ENCODE measurements at regions not wholly inside any gene's neighbourhood (a gene's known extent, or its start where the extent isn't known, plus 50 kb on each side); places are given as distances from the start of the nearest gene placed in this dataset.
"Not testable (repeated sequence)": the region's sequence is repeated elsewhere in the genome, so short reads cannot be mapped to it uniquely, and the experiment has no call there.

DNA sequence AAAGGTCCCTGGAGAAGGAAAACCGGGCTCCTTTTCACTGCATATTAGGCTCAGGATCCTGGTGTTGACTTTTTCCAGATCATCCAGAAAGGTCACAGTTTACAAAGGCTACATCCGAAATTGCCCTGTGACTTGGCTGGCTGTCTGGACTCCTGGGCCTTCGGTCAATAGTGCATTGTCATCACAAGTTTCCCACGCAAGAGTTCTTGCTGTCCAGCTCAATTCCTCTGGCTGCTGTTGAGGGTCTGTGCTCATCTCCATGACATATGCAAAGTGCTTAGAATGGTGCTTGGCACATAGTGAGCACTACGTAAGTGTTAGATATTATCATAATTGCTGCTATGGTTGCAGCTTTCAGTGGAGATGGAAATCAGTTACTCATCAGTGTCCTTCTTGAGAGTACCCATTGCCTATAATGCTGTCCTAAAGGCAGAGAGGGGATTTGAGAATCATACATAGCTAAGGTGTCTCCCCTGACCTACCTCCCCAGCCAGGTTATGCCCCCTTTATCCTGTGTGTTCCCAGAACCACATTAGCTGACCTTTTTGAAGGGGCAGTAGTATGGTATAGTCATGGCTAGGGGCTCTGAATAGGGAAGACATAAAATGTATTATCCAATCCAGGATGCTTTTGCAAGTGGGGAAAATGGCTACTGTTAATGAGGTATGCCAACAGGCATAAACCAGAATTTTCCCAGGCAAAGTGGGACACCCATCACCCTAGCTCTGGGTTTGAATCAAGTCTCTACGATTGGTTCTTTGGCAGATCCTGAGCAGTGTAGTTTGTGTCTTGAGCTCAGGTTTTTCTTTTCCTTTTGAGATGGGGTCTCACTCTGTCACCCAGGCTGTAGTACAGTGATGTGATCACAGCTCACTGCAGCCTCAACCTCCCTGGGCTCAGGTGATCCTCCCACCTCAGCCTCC, 132.0 kb upstream of the CCND2 start:
- TF ChIP-seq, protein P1, sequence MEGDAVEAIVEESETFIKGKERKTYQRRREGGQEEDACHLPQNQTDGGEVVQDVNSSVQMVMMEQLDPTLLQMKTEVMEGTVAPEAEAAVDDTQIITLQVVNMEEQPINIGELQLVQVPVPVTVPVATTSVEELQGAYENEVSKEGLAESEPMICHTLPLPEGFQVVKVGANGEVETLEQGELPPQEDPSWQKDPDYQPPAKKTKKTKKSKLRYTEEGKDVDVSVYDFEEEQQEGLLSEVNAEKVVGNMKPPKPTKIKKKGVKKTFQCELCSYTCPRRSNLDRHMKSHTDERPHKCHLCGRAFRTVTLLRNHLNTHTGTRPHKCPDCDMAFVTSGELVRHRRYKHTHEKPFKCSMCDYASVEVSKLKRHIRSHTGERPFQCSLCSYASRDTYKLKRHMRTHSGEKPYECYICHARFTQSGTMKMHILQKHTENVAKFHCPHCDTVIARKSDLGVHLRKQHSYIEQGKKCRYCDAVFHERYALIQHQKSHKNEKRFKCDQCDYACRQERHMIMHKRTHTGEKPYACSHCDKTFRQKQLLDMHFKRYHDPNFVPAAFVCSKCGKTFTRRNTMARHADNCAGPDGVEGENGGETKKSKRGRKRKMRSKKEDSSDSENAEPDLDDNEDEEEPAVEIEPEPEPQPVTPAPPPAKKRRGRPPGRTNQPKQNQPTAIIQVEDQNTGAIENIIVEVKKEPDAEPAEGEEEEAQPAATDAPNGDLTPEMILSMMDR (IDR thresholded peaks at IDR 0.05), result no peak
- Histone ChIP-seq H3K36me3 (no peaks in the 10 kb centered on the region), H3K27ac (no peak overlapping the region), H3K4me1 (no peaks in the 10 kb centered on the region), H3K9me3 (no peaks in the 10 kb centered on the region), H3K4me3 (no peak overlapping the region), H3K27me3 (no peaks in the 10 kb centered on the region)
- intact Hi-C loops (cut with DNase I), result no loop called here
- DNase-seq (ENCODE audit: low spot score in 2 of 2), result no peak

DNA sequence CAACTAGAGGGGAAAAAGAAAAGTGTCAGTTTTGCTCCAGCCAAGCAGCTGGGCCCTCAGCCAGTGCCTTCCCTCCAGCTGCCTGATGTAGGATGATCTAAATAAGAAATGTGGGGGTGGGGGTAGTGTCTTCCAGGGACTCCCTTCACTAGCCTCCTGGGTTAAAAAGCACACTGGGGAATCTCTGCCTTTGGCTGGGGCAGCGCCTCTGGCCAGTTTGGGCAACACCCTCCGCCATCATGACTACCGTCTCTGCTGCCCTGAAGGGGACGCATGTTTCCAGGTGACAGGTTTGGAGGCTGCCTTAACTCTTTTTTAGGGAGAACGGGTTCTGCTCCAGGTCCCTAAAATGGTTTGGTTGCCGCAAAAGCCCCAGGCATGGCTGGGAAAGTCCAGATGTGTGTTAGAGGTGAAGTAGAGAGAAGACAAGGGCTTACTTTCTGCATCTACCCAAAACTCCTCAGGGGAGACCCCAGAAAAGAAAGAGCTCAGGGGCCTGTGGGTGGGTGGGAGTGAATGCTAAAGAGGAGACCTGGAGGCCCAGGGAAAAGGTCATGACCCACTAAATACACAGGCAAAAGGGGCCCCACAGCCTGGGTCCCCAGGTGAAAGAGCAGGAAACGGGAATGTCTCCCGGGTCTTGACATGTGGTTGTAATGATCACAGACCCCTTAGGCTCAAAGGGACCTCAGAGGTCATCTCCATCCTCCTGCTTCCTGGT, 132.8 kb upstream of the CCND2 start:
- DNase-seq (ENCODE audit: low spot score in 2 of 2), result no peak
- TF ChIP-seq, protein P1 (IDR thresholded peaks at IDR 0.05), result no peak
- H3K4me1 ChIP-seq, result no peaks in the 10 kb centered on the region
- H3K27me3 ChIP-seq, result no peaks in the 10 kb centered on the region
- no peak overlapping the region for H3K27ac ChIP-seq
- H3K4me3 ChIP-seq, result no peak overlapping the region
- no peaks in the 10 kb centered on the region for H3K9me3 ChIP-seq
- no peaks in the 10 kb centered on the region for H3K36me3 ChIP-seq
- intact Hi-C loops (cut with DNase I), result no loop called here

DNA sequence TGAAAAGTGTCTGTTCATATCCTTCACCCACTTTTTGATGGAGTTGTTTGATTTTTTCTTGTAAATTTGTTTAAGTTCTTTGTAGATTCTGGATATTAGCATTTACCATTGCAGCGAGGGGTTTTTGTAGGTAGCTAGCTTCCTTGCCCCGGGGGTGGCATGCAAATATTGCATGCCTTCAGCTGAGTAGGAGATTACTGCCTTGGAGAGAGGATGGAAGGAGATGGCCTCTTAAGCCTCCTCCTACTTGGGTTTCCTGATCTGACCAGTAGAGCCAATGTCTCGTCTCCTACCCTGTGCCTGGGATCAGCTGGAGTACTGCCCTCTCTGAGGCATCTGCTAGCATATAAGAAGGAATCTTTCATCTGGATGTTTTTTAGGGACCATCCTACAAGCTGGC, 134.4 kb upstream of the CCND2 start:
- Histone ChIP-seq H3K36me3 (no peaks in the 10 kb centered on the region), H3K4me1 (no peaks in the 10 kb centered on the region), H3K27me3 (no peaks in the 10 kb centered on the region), H3K27ac (no peak overlapping the region), H3K9me3 (no peaks in the 10 kb centered on the region), H3K4me3 (no peak overlapping the region)
- TF ChIP-seq, protein P1 (IDR thresholded peaks at IDR 0.05), result no peak
- intact Hi-C loops (cut with DNase I), result no loop called here
- no peak for DNase-seq (ENCODE audit: low spot score in 2 of 2)

DNA sequence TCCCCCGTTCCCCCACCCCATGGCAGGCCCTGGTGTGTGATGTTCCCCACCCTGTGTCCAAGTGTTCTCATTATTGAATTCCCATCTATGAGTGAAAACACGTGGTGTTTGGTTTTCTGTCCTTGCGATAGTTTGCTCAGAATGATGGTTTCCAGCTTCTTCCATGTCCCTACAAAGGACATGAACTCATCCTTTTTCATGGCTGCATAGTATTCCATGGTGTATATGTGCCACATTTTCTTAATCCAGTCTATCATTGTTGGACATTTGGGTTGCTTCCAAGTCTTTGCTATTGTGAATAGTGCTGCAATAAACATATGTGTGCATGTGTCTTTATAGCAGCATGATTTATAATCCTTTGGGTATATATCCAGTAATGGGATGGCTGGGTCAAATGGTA, 135.0 kb upstream of the CCND2 start:
- H3K36me3 ChIP-seq; H3K4me1 ChIP-seq; DNase-seq (ENCODE audit: low spot score in 2 of 2); H3K4me3 ChIP-seq; H3K27ac ChIP-seq; intact Hi-C loops (cut with DNase I); H3K9me3 ChIP-seq; H3K27me3 ChIP-seq: not testable (repeated sequence)

DNA sequence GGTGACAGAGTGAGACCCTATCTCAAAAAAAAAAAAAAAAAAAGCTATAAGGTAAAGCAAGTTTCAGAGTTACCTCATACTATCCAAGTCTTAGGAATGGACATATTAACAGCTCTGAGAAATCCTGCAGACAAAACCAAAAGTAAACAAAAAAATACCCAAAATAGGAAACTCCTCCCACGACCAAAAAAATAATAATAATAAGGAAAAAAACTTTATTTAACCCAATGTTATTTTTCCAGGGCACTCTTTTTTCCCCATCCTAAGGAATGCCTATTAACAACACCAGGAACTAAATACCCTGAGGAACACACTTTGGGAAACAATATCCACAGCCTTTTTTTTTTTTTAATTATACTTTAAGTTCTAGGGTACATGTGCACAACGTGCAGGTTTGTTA, 135.5 kb upstream of the CCND2 start:
- H3K36me3 ChIP-seq, result no peaks in the 10 kb centered on the region
- no peak overlapping the region for H3K27ac ChIP-seq
- H3K4me1 ChIP-seq, result no peaks in the 10 kb centered on the region
- intact Hi-C loops (cut with DNase I), result no loop called here
- DNase-seq (ENCODE audit: low spot score in 2 of 2), result no peak
- no peak overlapping the region for H3K4me3 ChIP-seq
- no peaks in the 10 kb centered on the region for H3K27me3 ChIP-seq
- TF ChIP-seq, protein P1 (IDR thresholded peaks at IDR 0.05), result no peak
- H3K9me3 ChIP-seq, result no peaks in the 10 kb centered on the region

DNA sequence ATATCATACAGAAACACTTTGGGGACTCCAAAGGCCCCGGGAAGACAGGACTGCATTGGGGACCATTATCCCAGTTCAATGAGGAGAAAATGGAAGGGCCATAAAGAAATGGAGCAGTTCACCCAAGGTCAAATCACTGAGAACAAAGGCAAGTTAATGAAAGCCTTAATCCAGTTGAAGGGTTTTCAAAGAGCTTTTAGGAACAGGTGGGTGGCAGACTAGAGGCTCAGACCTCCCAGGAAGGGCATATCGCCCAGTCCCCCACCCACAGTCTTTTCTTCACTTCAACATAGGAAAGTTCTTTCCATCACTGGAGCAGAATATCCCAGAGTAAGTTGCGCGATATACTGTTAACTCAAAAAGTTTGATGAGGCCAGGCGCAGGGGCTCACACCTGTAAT, 136.1 kb upstream of the CCND2 start:
- no peaks in the 10 kb centered on the region for H3K36me3 ChIP-seq
- no peaks in the 10 kb centered on the region for H3K4me1 ChIP-seq
- intact Hi-C loops (cut with DNase I), result no loop called here
- no peaks in the 10 kb centered on the region for H3K27me3 ChIP-seq
- no peak overlapping the region for H3K4me3 ChIP-seq
- H3K9me3 ChIP-seq, result no peaks in the 10 kb centered on the region
- H3K27ac ChIP-seq, result no peak overlapping the region
- no peak for DNase-seq (ENCODE audit: low spot score in 2 of 2)
- TF ChIP-seq, protein P1 (IDR thresholded peaks at IDR 0.05), result no peak

Data from ascending aorta (tissue), 2 donors.